Mesenchymal stem cell (in vitro differentiated cells and primary cell): ENCODE measurements at regions not wholly inside any gene's neighbourhood (a gene's known extent, or its start where the extent isn't known, plus 50 kb on each side); places are given as distances from the start of the nearest gene placed in this dataset.

Experiments used
- DNase-seq: peaks from one replicate; pipeline ENCODE4 v3.0.0-alpha.2; 2013
- H2AFZ ChIP-seq: one replicate; pipeline ENCODE4 v1.6.1; 2013; ENCODE audit warnings: low read depth, mild to moderate bottlenecking, control low read depth, inconsistent platforms, low read length, moderate library complexity
- H2AK5ac ChIP-seq: 2 replicates; pipeline ENCODE4 v1.6.1; 2013; ENCODE audit warnings: low read length, moderate library complexity, mild to moderate bottlenecking, inconsistent platforms; ENCODE audit not compliant: severe bottlenecking
- H2BK120ac ChIP-seq: one replicate; pipeline ENCODE4 v1.6.1; 2013; ENCODE audit warnings: low read depth, mild to moderate bottlenecking, inconsistent platforms, low read length, moderate library complexity
- H2BK12ac ChIP-seq, 2 experiments: one replicate each; pipeline ENCODE4 v1.6.1; 2013; ENCODE audit warnings: inconsistent platforms in 2 of 2, low read length in 2 of 2, mild to moderate bottlenecking in 2 of 2, moderate library complexity in 2 of 2, control low read depth in 1 of 2
- H2BK15ac ChIP-seq: one replicate; pipeline ENCODE4 v1.6.1; 2013; ENCODE audit warnings: mild to moderate bottlenecking, low read depth, inconsistent platforms; ENCODE audit not compliant: poor library complexity, severe bottlenecking
- H2BK5ac ChIP-seq: 2 replicates; pipeline ENCODE4 v1.6.1; 2013; ENCODE audit warnings: low read depth, mild to moderate bottlenecking, low read length, control low read depth, inconsistent platforms; ENCODE audit not compliant: poor library complexity, severe bottlenecking
- H3K14ac ChIP-seq, 2 experiments: one replicate each; pipeline ENCODE4 v1.6.1; 2013; ENCODE audit warnings: inconsistent platforms in 2 of 2, low read length in 2 of 2, control low read depth in 1 of 2, mild to moderate bottlenecking in 1 of 2, moderate library complexity in 1 of 2
- H3K18ac ChIP-seq, 2 experiments: one replicate each; pipeline ENCODE4 v1.6.1; 2013; ENCODE audit warnings: inconsistent platforms in 2 of 2, low read length in 2 of 2, control low read depth in 1 of 2, low read depth in 1 of 2, mild to moderate bottlenecking in 1 of 2
- H3K23ac ChIP-seq, 2 experiments: one replicate each; pipeline ENCODE4 v1.6.1; 2013; ENCODE audit warnings: inconsistent platforms in 2 of 2, low read length in 2 of 2, mild to moderate bottlenecking in 2 of 2, moderate library complexity in 2 of 2, control low read depth in 1 of 2
- H3K27ac ChIP-seq: 2 replicates; pipeline ENCODE4 v1.5.1; 2013; ENCODE audit warnings: mild to moderate bottlenecking, moderate library complexity, low read length, control low read depth, inconsistent platforms; ENCODE audit not compliant: poor library complexity, severe bottlenecking
- H3K27me3 ChIP-seq, 2 experiments: 2 replicates each; pipeline versions ENCODE4 v1.6.1 to v1.7.0; 2013; ENCODE audit warnings: low read length in 2 of 2, mild to moderate bottlenecking in 2 of 2, moderate library complexity in 2 of 2, control low read depth in 1 of 2, inconsistent platforms in 1 of 2; ENCODE audit not compliant: control insufficient read depth in 1 of 2, insufficient read depth in 1 of 2
- H3K36me3 ChIP-seq, 2 experiments: 2 replicates each; pipeline versions ENCODE4 v1.6.1 to v1.7.0; 2013; ENCODE audit warnings: low read length in 2 of 2, control low read depth in 1 of 2, inconsistent platforms in 1 of 2, low read depth in 1 of 2, mild to moderate bottlenecking in 1 of 2; ENCODE audit not compliant: insufficient read depth in 2 of 2, control insufficient read depth in 1 of 2
- H3K4ac ChIP-seq, 2 experiments: one replicate each; pipeline ENCODE4 v1.6.1; 2013; ENCODE audit warnings: inconsistent platforms in 2 of 2, low read length in 2 of 2, mild to moderate bottlenecking in 2 of 2, moderate library complexity in 2 of 2, control low read depth in 1 of 2, low read depth in 1 of 2
- H3K4me1 ChIP-seq: 2 replicates; pipeline ENCODE4 v1.6.1; 2013; ENCODE audit warnings: low read depth, low read length, control low read depth; ENCODE audit not compliant: control insufficient read depth, insufficient read depth
- H3K4me2 ChIP-seq: 2 replicates; pipeline ENCODE4 v1.6.1; 2013; ENCODE audit warnings: low read length, mild to moderate bottlenecking, inconsistent platforms; ENCODE audit not compliant: poor library complexity, severe bottlenecking
- H3K4me3 ChIP-seq, 2 experiments: 2 replicates each; pipeline versions ENCODE4 v1.5.1 to v1.7.0; 2013; ENCODE audit warnings: low read length in 2 of 2, mild to moderate bottlenecking in 2 of 2, control low read depth in 1 of 2, low read depth in 1 of 2; ENCODE audit not compliant: insufficient read depth in 1 of 2
- H3K79me1 ChIP-seq: replicated peaks from 2 replicates; pipeline ENCODE4 v1.6.1; 2013; ENCODE audit warnings: mild to moderate bottlenecking, control low read depth, low read length, inconsistent platforms; ENCODE audit not compliant: poor library complexity, severe bottlenecking
- H3K9ac ChIP-seq: 2 replicates; pipeline ENCODE4 v1.7.0; 2013; ENCODE audit warnings: mild to moderate bottlenecking, low read length, moderate library complexity
- H3K9me3 ChIP-seq: 2 replicates; pipeline ENCODE4 v1.7.0; 2013; ENCODE audit warnings: mild to moderate bottlenecking, low read length; ENCODE audit not compliant: control insufficient read depth
- H4K8ac ChIP-seq: one replicate; pipeline ENCODE4 v1.6.1; 2013; ENCODE audit warnings: inconsistent platforms, mild to moderate bottlenecking, low read length, moderate library complexity
- H4K91ac ChIP-seq: one replicate; pipeline ENCODE4 v1.6.1; 2013; ENCODE audit warnings: mild to moderate bottlenecking, low read length, inconsistent platforms
- WGBS: methylation state at CpG from one replicate; pipeline ENCODE4 v1.1.7; 2013; ENCODE audit warnings: mixed read lengths; 5-methylcytosine and 5-hydroxymethylcytosine counted together

GRCh38 chr3:88985491-88985890, 121.9 kb upstream of the EPHA3 start:
- Histone ChIP-seq H3K4me1 (no peaks in the 10 kb centered on the region), H4K8ac (no peak overlapping the region), H3K9ac (no peak overlapping the region), H3K4ac (no peak overlapping the region), H4K91ac (no peak overlapping the region), H3K36me3 (no peaks in the 10 kb centered on the region), H3K23ac (no peak overlapping the region), H2AFZ (no peak overlapping the region), H2BK12ac (no peak overlapping the region), H3K4me2 (no peak overlapping the region), H3K4me3 (no peak overlapping the region), H3K9me3 (no peaks in the 10 kb centered on the region), H2AK5ac (no peak overlapping the region), H3K14ac (no peak overlapping the region), H3K18ac (no peak overlapping the region), H3K27ac (no peak overlapping the region), H2BK5ac (no peak overlapping the region), H2BK15ac (no peak overlapping the region), H3K79me1 (no peaks in the 10 kb centered on the region), H3K27me3 (peaks cover 0 to 34% of the 10 kb centered on the region in 2 experiments), H2BK120ac (no peak overlapping the region)
- WGBS: no CpG with 5 or more reads among the region's 1 CpG
- DNase-seq: peak; percentile 6

- no peak overlapping the region for H2BK5ac ChIP-seq
- no peak overlapping the region for H2AFZ ChIP-seq
- no peak overlapping the region for H3K27ac ChIP-seq
- no peak overlapping the region for H2AK5ac ChIP-seq
- peaks cover 0 to 37% of the 10 kb centered on the region in 2 experiments for H3K27me3 ChIP-seq
- H2BK15ac ChIP-seq: no peak overlapping the region
- peak; percentile 11 for DNase-seq
- no peak overlapping the region for H3K23ac ChIP-seq
- H4K91ac ChIP-seq: no peak overlapping the region
- H3K4me3 ChIP-seq: no peak overlapping the region
- no peaks in the 10 kb centered on the region for H3K79me1 ChIP-seq
- H2BK120ac ChIP-seq: no peak overlapping the region
- no peak overlapping the region for H3K9ac ChIP-seq
- H3K4me1 ChIP-seq: no peaks in the 10 kb centered on the region
- no peak overlapping the region for H4K8ac ChIP-seq
- 65% methylated on average over 2 of the region's 2 CpGs for WGBS
- no peak overlapping the region for H3K18ac ChIP-seq
- no peaks in the 10 kb centered on the region for H3K9me3 ChIP-seq
- peak overlapping the region; percentile 22 for H3K4me2 ChIP-seq
- H3K4ac ChIP-seq: no peak overlapping the region
- H3K36me3 ChIP-seq: no peaks in the 10 kb centered on the region
- no peak overlapping the region for H2BK12ac ChIP-seq
- no peak overlapping the region for H3K14ac ChIP-seq
Measured at GRCh38 chr3:88986834-88987233, 120.6 kb upstream of the EPHA3 start.

- Histone ChIP-seq H3K14ac (no peak overlapping the region), H2AK5ac (no peak overlapping the region), H2BK5ac (no peak overlapping the region), H4K8ac (no peak overlapping the region), H3K27me3 (peaks cover 0 to 29% of the 10 kb centered on the region in 2 experiments), H3K4ac (no peak overlapping the region), H3K27ac (no peak overlapping the region), H3K23ac (no peak overlapping the region), H3K4me1 (no peaks in the 10 kb centered on the region), H3K4me2 (no peak overlapping the region), H3K4me3 (no peak overlapping the region), H3K36me3 (no peaks in the 10 kb centered on the region), H3K79me1 (no peaks in the 10 kb centered on the region), H2BK12ac (no peak overlapping the region), H4K91ac (no peak overlapping the region), H2BK120ac (no peak overlapping the region), H3K9ac (no peak overlapping the region), H3K9me3 (no peaks in the 10 kb centered on the region), H2AFZ (no peak overlapping the region), H3K18ac (no peak overlapping the region), H2BK15ac (no peak overlapping the region)
- no peak for DNase-seq
Measured at GRCh38 chr3:88987776-88988175, 119.6 kb upstream of the EPHA3 start.

GRCh38 chr3:88988906-88989305, 118.5 kb upstream of the EPHA3 start:
- no peak overlapping the region for H2AFZ ChIP-seq
- H3K4ac ChIP-seq: no peak overlapping the region

More at GRCh38 chr3:88988906-88989305, 118.5 kb upstream of the EPHA3 start:
- Histone ChIP-seq H3K4me2 (no peak overlapping the region), H2BK15ac (no peak overlapping the region), H3K4me1 (no peaks in the 10 kb centered on the region), H2BK120ac (no peak overlapping the region), H3K14ac (no peak overlapping the region), H3K4me3 (no peak overlapping the region), H4K91ac (no peak overlapping the region), H2BK5ac (no peak overlapping the region), H3K79me1 (no peaks in the 10 kb centered on the region), H2AK5ac (no peak overlapping the region), H3K9me3 (no peaks in the 10 kb centered on the region), H3K9ac (no peak overlapping the region), H3K27me3 (peaks cover 0 to 20% of the 10 kb centered on the region in 2 experiments), H2BK12ac (no peak overlapping the region), H3K27ac (no peak overlapping the region), H3K18ac (no peak overlapping the region), H3K23ac (no peak overlapping the region), H3K36me3 (no peaks in the 10 kb centered on the region), H4K8ac (no peak overlapping the region)
- no peak for DNase-seq
- WGBS: 73% methylated on average over 3 of the region's 3 CpGs
